ENCODE measurements at regions not wholly inside any gene's neighbourhood (a gene's known extent, or its start where the extent isn't known, plus 50 kb on each side); places are given as distances from the start of the nearest gene placed in this dataset.

DNA sequence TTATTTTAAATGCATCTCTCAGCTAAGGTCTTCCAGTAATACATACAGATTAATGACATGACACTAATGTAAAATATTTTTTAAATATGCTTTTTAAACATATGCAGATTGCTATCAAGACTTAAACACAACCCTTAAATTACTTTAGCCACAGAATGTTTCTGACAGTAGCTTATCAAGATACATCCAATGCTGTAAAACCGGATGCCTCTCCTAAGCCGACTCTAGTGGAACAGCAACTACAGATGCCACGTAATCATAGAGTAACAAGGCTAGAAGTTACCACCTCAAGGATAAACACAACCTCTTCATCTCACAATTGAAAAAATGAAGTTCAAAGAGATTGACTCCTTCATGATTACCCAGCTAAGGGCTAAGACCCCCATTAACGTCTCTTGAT, 68.4 kb downstream of the ZZZ3 start:
- TF ChIP-seq CTCF (IDR thresholded peaks at IDR 0.05 in 8 of 11, conservative IDR thresholded peaks at IDR 0.05 in 3 of 11) (no peak), POLR2A (IDR thresholded peaks at IDR 0.05) (no peak)
